ENCODE measurements at regions not wholly inside any gene's neighbourhood (a gene's known extent, or its start where the extent isn't known, plus 50 kb on each side); places are given as distances from the start of the nearest gene placed in this dataset.
A peak's percentile ranks its signal among the peaks of the same experiment; 100 is the strongest.
"Not testable (repeated sequence)": the region's sequence is repeated elsewhere in the genome, so short reads cannot be mapped to it uniquely, and the experiment has no call there.

- DNase-seq (ENCODE audit: low read depth in 2 of 2), result no peak
Observed at GRCh38 chr10:62585211-62585775, 211.1 kb downstream of the ZNF365 start.

GRCh38 chr10:62587011-62587410 lies 212.8 kb downstream of the ZNF365 start:
- DNase-seq (ENCODE audit: low read depth in 2 of 2), result no peak

- DNase-seq (ENCODE audit: low read depth in 2 of 2), result no peak
Observed at GRCh38 chr10:62588116-62588515, 213.9 kb downstream of the ZNF365 start.

- DNase-seq (ENCODE audit: low read depth in 2 of 2), result peak in 1 of 2 donors; percentile 78
Observed at GRCh38 chr10:62589689-62590088, 214.8 kb upstream of the ADO start.

GRCh38 chr10:62590306-62590705 lies 214.2 kb upstream of the ADO start:
- peak; percentile 50 to 63 for DNase-seq (ENCODE audit: low read depth in 2 of 2)

- DNase-seq (ENCODE audit: low read depth in 2 of 2), result peak; percentile 57
Observed at GRCh38 chr10:62594093-62594520, 210.4 kb upstream of the ADO start.

DNA sequence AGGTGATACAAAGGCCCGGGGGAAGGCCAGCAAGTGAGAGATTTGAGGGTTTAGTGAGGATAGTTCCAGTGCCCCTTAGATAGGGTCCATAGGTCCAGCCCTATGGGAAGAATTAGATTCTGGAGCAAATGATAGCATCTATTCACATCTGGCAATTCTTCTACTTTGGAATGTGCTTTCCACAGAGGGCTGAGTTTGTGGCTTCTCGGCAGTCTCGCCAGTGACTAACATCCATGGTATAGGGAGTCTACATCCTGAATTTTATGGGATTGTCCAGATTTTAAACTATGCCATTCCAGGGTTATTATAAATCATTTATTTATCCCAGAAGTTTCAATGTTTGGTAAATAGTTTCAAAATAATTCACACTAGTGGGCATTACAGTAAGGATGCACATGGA lies 207.3 kb upstream of the ADO start:
- DNase-seq (ENCODE audit: low read depth in 2 of 2), result no peak

DNA sequence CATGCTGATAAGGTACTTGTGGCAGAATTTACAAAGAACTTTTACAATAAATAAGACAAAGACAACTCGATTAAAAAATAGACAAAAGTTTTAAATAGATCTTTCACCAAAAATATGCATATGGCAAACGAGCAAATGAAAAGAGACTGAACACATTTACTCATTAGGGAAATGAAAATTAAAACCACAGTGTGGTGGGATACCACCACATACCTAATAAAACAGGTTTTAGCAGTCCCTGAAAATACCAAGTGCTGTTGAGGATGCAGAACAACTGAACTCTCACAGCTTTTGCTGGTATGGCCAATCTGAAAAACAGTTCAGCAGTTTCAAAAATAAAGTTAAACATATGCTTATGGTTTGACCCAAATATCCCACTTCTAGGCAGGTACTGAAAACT lies 205.4 kb upstream of the ADO start:
- no peak for DNase-seq (ENCODE audit: low read depth in 2 of 2)

- DNase-seq (ENCODE audit: low read depth in 2 of 2), result not testable (repeated sequence)
Observed at GRCh38 chr10:62606551-62606950, 198.0 kb upstream of the ADO start.

GRCh38 chr10:62608189-62608875 lies 196.2 kb upstream of the ADO start:
- DNase-seq (ENCODE audit: low read depth in 2 of 2), result not testable (repeated sequence)

- peak; percentile 58 to 62 for DNase-seq (ENCODE audit: low read depth in 2 of 2)
Observed at GRCh38 chr10:62610649-62611229, 193.8 kb upstream of the ADO start.

GRCh38 chr10:62613424-62613823 lies 191.1 kb upstream of the ADO start:
- no peak for DNase-seq (ENCODE audit: low read depth in 2 of 2)

GRCh38 chr10:62613859-62614258 lies 190.7 kb upstream of the ADO start:
- no peak for DNase-seq (ENCODE audit: low read depth in 2 of 2)

DNA sequence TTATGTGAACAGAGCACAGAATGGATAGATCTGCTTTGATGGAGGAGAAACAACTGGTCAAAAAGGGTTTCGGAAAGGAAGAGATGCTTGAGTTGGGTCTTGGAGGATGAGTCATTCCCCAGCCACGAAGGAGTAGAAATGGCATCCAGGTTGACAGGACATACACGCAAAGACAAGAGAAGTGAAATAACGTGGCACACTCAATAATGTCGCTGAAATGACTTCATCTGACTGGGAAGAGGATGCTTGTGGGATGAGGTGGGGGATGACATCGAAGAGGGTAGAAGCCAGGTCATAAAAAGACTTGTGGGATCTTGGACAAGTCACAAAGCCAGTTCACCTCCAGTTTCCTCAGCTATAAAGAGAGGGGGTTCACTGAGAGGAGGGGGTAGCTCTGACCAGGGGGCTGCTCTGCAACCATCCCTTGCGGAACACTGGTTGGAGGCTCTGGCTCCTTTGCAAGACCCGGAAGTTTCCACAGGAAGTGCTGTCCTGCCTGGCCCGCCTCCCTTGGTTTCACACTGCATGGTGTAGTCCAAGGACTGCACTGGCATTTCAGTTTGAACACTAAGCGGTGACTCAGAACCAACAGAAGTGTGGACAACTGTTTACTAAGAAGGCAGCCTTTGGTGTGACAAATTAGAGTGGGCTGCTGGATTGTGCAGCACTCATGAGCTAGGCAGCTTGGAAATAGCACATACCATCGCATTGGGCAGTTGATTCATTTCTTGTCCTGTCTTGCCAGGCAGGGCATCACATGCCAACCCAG lies 189.9 kb upstream of the ADO start:
- no peak for DNase-seq (ENCODE audit: low read depth in 2 of 2)

- peak in 1 of 2 donors; percentile 23 for DNase-seq (ENCODE audit: low read depth in 2 of 2)
Observed at GRCh38 chr10:62616885-62617590, 187.5 kb upstream of the ADO start.

- DNase-seq (ENCODE audit: low read depth in 2 of 2), result no peak
Observed at GRCh38 chr10:62617652-62618051, 186.9 kb upstream of the ADO start.

DNA sequence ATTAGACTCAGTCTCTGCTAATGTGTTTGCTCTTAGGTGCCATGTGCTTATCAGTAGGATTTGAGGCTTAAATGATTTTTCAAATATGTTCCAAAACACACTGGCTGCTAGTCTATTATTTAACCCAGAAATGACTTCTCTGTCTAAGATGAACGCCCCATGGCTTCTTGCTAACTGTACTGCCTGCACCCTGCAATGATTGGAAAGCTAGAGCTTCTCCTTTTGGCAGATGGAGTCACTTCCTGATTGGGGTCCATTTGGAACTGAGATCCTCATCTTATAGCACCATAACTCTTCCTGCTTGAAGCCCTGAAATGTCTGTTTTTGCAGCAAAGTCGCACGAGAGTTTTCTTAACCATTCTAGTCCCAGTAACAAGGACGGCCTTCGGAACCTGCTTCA lies 186.5 kb upstream of the ADO start:
- no peak for DNase-seq (ENCODE audit: low read depth in 2 of 2)

DNA sequence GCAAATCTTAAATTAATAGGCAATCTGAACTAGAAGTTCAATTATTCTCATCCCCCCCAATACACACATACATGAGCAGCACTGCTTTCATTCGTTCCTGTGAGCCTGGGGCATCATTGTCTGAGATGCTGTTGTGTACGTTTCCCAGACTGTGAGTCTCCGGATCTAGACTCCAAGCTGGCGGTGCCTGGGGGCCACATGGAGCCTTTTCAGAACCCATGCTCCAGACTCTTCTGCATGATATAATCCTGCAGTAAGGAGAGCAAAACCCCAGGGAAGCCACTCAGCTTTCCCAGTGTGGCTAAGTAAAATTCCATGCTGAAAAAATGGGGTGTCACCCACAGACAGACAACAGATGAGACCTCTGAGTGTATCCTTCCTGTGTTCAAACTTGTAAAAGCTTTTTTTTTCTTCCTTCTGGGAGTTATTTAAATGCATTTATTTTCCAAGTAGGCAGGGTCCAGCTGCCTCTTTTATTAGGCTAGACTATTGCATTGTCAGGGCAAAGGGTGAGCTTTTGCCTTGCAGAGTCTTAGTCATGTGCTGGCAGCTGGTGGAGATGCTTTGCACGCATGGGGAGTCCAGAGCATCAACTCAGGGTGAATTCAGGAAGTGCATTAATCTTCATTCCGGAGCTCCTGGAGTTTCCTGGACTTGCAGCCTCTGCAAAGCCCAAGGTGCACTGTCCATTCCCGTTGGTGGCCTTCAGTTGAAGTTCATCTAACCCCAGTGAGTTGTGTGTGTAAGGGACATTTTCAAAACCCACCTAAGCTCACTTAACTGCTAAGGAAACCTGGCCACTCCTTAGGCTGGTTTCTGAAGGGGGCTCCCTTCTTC lies 185.7 kb upstream of the ADO start:
- DNase-seq (ENCODE audit: low read depth in 2 of 2), result peak in 1 of 2 donors; percentile 55

DNA sequence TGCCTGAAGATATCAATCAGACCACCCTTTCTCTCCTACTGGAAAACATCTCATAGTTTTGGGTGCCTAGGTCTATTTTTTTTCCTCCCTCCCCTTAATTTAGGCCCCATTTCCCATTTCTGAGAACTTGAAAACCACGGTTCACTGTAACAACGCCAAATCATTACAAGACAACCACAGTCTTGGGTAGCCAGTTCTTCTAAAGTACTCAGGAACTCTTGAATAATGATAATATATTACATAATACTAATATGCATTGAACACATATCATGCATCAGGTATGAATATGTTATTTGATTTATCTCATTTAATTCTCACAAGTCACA lies 185.1 kb upstream of the ADO start:
- DNase-seq (ENCODE audit: low read depth in 2 of 2), result no peak

GRCh38 chr10:62620491-62620890 lies 184.0 kb upstream of the ADO start:
- no peak for DNase-seq (ENCODE audit: low read depth in 2 of 2)

- no peak for DNase-seq (ENCODE audit: low read depth in 2 of 2)
Observed at GRCh38 chr10:62623223-62623622, 181.3 kb upstream of the ADO start.

Data from lung microvascular endothelial cell (primary cell).